ENCODE measurements at regions not wholly inside any gene's neighbourhood (a gene's known extent, or its start where the extent isn't known, plus 50 kb on each side); places are given as distances from the start of the nearest gene placed in this dataset.

DNA sequence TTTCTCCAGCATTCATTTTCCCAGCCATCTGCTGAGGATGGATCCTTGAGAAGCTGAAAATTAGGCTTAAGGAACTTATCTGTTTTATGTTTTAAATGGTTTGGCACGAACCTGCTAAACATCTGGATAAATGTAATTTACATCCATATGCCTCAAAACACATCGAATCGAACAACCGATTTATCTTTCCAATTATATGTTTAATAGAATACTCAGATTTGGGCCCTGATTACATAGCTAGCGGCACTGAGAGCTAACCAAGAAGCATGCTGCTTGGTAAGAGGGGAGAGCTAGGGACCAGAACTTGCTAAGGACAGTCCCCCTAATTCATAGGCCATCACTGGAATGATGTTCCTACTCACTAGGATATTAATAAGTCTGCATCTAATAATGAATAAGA lies 144.4 kb downstream of the BUB3 start:
- Histone ChIP-seq H3K9me3 (no peaks in the 10 kb centered on the region), H3K27ac (no peak overlapping the region), H3K4me3 (no peak overlapping the region), H3K4me1 (no peaks in the 10 kb centered on the region), H3K36me3 (no peaks in the 10 kb centered on the region), H3K27me3 (no peaks in the 10 kb centered on the region)
- TF ChIP-seq, protein P1, sequence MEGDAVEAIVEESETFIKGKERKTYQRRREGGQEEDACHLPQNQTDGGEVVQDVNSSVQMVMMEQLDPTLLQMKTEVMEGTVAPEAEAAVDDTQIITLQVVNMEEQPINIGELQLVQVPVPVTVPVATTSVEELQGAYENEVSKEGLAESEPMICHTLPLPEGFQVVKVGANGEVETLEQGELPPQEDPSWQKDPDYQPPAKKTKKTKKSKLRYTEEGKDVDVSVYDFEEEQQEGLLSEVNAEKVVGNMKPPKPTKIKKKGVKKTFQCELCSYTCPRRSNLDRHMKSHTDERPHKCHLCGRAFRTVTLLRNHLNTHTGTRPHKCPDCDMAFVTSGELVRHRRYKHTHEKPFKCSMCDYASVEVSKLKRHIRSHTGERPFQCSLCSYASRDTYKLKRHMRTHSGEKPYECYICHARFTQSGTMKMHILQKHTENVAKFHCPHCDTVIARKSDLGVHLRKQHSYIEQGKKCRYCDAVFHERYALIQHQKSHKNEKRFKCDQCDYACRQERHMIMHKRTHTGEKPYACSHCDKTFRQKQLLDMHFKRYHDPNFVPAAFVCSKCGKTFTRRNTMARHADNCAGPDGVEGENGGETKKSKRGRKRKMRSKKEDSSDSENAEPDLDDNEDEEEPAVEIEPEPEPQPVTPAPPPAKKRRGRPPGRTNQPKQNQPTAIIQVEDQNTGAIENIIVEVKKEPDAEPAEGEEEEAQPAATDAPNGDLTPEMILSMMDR (IDR thresholded peaks at IDR 0.05): no peak
- DNase-seq (ENCODE audit: low spot score): no peak

DNA sequence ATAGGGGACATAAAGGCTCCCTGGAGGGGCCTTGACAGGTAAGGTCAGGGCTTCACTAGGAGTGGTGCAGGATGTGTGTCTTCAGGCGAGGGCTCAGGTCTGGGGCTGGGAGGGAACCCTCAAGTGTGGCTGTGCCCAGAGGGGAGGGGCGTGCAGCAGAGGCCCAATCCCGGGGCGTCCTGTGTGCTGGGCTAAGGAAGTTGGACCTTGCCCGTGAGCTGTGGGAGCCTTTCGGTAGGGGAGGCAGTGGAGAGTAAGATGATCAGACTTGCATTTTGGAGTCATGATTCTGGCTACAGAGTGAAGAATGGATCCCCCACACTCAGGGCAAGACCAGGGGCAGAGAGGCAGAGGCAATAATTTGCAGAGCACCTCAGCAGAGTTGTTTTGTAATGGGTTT lies 145.4 kb downstream of the BUB3 start:
- TF ChIP-seq, protein P1 (IDR thresholded peaks at IDR 0.05): no peak
- no peaks in the 10 kb centered on the region for H3K9me3 ChIP-seq
- DNase-seq (ENCODE audit: low spot score): no peak

DNA sequence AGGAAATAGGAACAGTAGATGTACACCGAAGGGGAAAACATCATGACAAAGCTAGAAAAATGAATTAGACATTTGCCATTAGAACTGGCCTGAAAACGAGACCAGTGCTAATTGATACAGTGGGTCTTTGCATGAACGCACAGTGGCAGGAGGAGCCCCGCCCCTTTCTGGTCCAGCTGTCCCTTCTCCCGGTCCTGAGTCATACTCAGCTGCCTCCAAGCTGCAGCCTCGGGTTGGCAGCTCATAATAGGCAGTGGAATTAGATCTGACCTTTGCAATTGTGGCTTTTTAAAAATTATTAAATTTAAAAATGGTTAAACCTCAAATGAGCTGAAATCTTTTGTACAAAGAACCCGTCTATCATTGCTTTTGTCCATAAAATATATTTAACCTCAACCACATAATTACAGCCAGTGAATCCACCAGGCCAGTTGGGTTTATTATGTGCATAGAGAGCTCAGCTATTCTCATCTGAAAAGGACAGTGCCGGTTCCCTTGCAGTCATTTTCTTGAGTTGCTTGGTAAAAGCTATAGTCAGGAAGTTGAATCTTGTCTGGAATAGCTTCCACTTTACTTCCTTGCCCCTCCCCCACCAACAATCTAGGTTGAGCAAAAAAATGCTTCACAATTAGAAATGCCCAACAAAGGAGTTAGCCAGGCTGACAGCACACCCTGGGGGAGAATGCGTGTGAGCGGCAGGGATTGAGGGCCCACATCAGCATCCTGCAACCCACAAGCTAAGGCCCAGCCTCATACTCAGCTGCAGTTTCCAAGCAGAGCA lies 147.1 kb downstream of the BUB3 start:
- Histone ChIP-seq H3K27ac (no peak overlapping the region), H3K9me3 (no peaks in the 10 kb centered on the region), H3K36me3 (no peaks in the 10 kb centered on the region), H3K4me1 (no peaks in the 10 kb centered on the region), H3K4me3 (no peak overlapping the region), H3K27me3 (no peaks in the 10 kb centered on the region)
- no peak for DNase-seq (ENCODE audit: low spot score)
- TF ChIP-seq, protein P1 (IDR thresholded peaks at IDR 0.05): no peak

More for the DNA sequence above, 145.4 kb downstream of the BUB3 start:
- Histone ChIP-seq H3K4me3 (no peak overlapping the region), H3K27ac (no peak overlapping the region), H3K4me1 (no peaks in the 10 kb centered on the region), H3K27me3 (no peaks in the 10 kb centered on the region), H3K36me3 (no peaks in the 10 kb centered on the region)

DNA sequence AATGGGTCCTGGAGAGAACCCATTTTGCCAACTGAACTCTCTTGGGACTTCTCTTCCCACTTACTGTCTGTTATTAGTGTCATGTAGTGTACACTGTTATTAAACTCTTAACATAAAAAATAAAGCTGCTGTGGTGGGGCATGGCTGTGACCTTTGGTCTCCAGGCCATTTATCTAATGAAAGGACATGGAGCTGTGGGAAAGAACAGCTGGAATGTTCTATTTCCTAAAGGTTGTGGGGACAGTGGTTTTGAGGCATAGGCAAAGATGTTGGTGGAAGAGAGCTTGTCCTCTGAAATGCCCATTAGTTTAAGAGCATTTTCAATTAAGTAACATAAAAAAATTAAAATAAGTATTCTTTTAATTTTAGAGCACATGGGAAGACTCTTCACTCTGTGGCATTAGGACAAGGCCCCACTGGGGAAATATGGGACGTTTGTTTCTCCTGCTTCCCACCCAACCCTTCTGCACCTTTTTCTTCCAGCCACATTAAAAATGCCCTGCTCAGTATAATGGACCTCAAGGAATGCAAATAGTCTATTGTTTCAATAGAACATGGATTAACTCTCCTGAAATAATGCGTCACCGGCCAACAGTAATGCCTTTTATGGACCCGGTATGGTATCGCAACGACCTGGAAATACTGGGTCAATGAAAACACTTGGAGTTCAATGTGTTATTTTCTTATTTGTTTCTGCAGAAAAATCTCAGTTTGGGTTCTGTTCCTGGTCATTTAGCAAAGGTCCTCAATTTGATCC lies 149.6 kb downstream of the BUB3 start:
- TF ChIP-seq, protein P1 (IDR thresholded peaks at IDR 0.05): no peak
- DNase-seq (ENCODE audit: low spot score): no peak
- Histone ChIP-seq H3K27me3 (no peaks in the 10 kb centered on the region), H3K9me3 (no peaks in the 10 kb centered on the region), H3K4me1 (no peaks in the 10 kb centered on the region), H3K36me3 (no peaks in the 10 kb centered on the region), H3K27ac (no peak overlapping the region), H3K4me3 (no peak overlapping the region)

DNA sequence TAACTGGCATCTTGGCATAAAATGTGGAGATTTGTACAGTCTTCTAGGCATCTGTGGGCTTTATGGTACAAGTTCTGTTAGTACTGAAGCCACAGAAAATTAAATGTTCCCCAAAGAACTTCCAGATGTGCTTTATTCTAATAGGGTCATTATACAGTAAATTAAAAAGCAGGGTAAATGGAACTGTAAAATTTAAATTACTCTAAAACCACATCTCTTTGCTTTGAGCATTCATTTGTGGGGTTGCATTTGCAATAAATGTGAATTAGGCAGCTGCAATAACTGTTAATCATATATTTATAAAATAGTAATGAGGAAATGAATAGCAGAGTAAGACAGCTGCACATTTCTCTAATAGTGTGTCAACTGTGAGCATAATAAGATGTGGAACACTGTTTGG lies 151.5 kb downstream of the BUB3 start:
- TF ChIP-seq, protein P1 (IDR thresholded peaks at IDR 0.05): no peak
- Histone ChIP-seq H3K27me3 (no peaks in the 10 kb centered on the region), H3K9me3 (no peaks in the 10 kb centered on the region), H3K4me3 (no peak overlapping the region), H3K36me3 (no peaks in the 10 kb centered on the region), H3K4me1 (no peaks in the 10 kb centered on the region), H3K27ac (no peak overlapping the region)
- no peak for DNase-seq (ENCODE audit: low spot score)

Measured in right atrium auricular region (tissue), 2 donors.